SK-N-MC (cell line): ENCODE measurements at regions not wholly inside any gene's neighbourhood (a gene's known extent, or its start where the extent isn't known, plus 50 kb on each side); places are given as distances from the start of the nearest gene placed in this dataset.

Source experiments
- EZH2 ChIP-seq: fragments of 200-600 bp; sonication (generic); IDR thresholded peaks from one replicate; pipeline ENCODE4 v1.6.1; 2017; ENCODE audit warnings: antibody characterized with exemption
- FOXP2 ChIP-seq: optimal IDR thresholded peaks from 2 replicates; pipeline ENCODE3; 2011; ENCODE audit warnings: mild to moderate bottlenecking, moderate library complexity; ENCODE audit not compliant: insufficient read depth; ENCODE audit errors: extremely low read length, control extremely low read depth
- POLR2AphosphoS5 ChIP-seq: IDR thresholded peaks from 2 replicates; pipeline ENCODE4 v1.6.1; 2012; ENCODE audit warnings: mild to moderate bottlenecking, low read depth, low read length, borderline replicate concordance

DNA sequence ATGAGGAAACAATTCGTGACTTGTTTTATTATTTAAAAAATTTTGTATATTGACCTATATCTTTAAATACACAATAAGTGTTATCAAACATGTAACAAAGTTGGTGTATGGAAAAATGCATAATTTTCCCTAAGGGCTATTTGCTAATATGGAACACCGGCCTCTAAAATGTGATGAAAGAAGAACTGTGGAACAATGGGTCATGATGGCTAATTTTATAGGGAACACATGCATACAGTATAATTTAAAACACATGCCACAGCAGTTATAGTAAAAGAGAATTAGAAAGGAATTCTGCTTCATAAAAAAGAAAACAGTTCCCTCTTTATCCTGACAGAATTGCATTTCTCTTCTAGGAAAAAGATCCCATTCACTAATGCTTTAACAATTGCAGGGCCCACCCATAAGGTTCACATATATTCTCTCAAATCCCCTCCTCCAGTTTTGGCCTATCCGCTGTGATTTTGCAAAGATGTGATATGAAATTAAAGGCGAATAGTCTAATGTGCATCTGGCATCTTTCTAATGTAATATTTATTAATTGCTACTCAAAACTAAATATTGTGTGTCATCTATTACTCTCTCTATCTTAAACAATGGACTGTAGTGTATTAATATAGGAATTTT lies 628.1 kb upstream of the CITED2 start:
- TF ChIP-seq EZH2, result no peak
- TF ChIP-seq POLR2AphosphoS5, result peak; percentile 74; the same call in 1 of the 2 replicates
- TF ChIP-seq FOXP2, result no peak
